GM12878 (cell line): ENCODE measurements at regions not wholly inside any gene's neighbourhood (a gene's known extent, or its start where the extent isn't known, plus 50 kb on each side); places are given as distances from the start of the nearest gene placed in this dataset.
A peak's percentile ranks its signal among the peaks of the same experiment; 100 is the strongest.

Experiments
- CBFB ChIP-seq: IDR thresholded peaks from 2 replicates; pipeline ENCODE4 v1.6.1; 2016; ENCODE audit warnings: antibody characterized with exemption, low read depth
- EED ChIP-seq: sonication (generic); IDR thresholded peaks from 2 replicates; pipeline ENCODE4 v1.6.1; 2016; ENCODE audit warnings: antibody characterized with exemption, low read depth
- IKZF2 ChIP-seq, 2 experiments: fragments of 450-650 bp; IDR thresholded peaks; 2 replicates each; pipeline ENCODE4 v1.6.1; 2017; ENCODE audit warnings: mild to moderate bottlenecking in 2 of 2, moderate library complexity in 2 of 2
- JUND ChIP-seq: IDR thresholded peaks from 2 replicates; pipeline ENCODE4 v1.6.1; 2012; ENCODE audit warnings: low read depth, mild to moderate bottlenecking, low read length, improper control_type of control experiment, moderate library complexity
- NFIC ChIP-seq: IDR thresholded peaks from 2 replicates; pipeline ENCODE4 v1.6.1; 2012; ENCODE audit warnings: low read depth, mild to moderate bottlenecking, inconsistent platforms, low read length, moderate library complexity
- RAD21 ChIP-seq: IDR thresholded peaks from 2 replicates; pipeline ENCODE4 v1.6.1; 2011; ENCODE audit warnings: mild to moderate bottlenecking, low read depth, low read length, moderate library complexity; ENCODE audit not compliant: insufficient read depth
- RB1 ChIP-seq: fragments of 450-650 bp; formaldehyde crosslinking; IDR thresholded peaks from 2 replicates; pipeline ENCODE4 v1.6.1; 2017; ENCODE audit warnings: mild to moderate bottlenecking, borderline replicate concordance
- RFX5 ChIP-seq: IDR thresholded peaks from 2 replicates; pipeline ENCODE4 v1.6.1; 2011; ENCODE audit warnings: low read depth, low read length, improper control_type of control experiment
- STAT1 ChIP-seq: fragments of 450-650 bp; conservative IDR thresholded peaks from 2 replicates; pipeline ENCODE4 v1.6.1; 2014; ENCODE audit warnings: antibody characterized with exemption, mild to moderate bottlenecking
- TAF1 ChIP-seq: IDR thresholded peaks from 2 replicates; pipeline ENCODE4 v1.6.1; 2011; ENCODE audit warnings: mild to moderate bottlenecking, low read depth, low read length, borderline replicate concordance
- ZNF24 ChIP-seq: fragments of 450-650 bp; IDR thresholded peaks from 2 replicates; pipeline ENCODE4 v1.6.1; 2017; ENCODE audit warnings: antibody characterized with exemption, mild to moderate bottlenecking
- ZZZ3 ChIP-seq: IDR thresholded peaks from 2 replicates; pipeline ENCODE4 v1.6.1; 2011; ENCODE audit warnings: low read depth; ENCODE audit not compliant: control insufficient read depth, insufficient read length
- TF ChIP-seq, protein P1 (sequence below): IDR thresholded peaks from 2 replicates; pipeline ENCODE4 v1.6.1; 2012; ENCODE audit warnings: mild to moderate bottlenecking, low read depth, low read length
- TF ChIP-seq, protein P2 (sequence below): IDR thresholded peaks from 2 replicates; pipeline ENCODE4 v1.6.1; 2012; ENCODE audit warnings: improper control_type of control experiment, low read depth, low read length; ENCODE audit not compliant: insufficient replicate concordance
- TF ChIP-seq, protein P3 (sequence below): IDR thresholded peaks from 2 replicates; pipeline ENCODE4 v1.6.1; 2011; ENCODE audit warnings: mild to moderate bottlenecking, low read depth, low read length, moderate library complexity; ENCODE audit not compliant: insufficient replicate concordance
- TF ChIP-seq, protein P4 (sequence below): fragments of 450-650 bp; IDR thresholded peaks from 2 replicates; pipeline ENCODE4 v1.6.1; 2016; ENCODE audit warnings: mild to moderate bottlenecking, moderate library complexity, borderline replicate concordance

DNA sequence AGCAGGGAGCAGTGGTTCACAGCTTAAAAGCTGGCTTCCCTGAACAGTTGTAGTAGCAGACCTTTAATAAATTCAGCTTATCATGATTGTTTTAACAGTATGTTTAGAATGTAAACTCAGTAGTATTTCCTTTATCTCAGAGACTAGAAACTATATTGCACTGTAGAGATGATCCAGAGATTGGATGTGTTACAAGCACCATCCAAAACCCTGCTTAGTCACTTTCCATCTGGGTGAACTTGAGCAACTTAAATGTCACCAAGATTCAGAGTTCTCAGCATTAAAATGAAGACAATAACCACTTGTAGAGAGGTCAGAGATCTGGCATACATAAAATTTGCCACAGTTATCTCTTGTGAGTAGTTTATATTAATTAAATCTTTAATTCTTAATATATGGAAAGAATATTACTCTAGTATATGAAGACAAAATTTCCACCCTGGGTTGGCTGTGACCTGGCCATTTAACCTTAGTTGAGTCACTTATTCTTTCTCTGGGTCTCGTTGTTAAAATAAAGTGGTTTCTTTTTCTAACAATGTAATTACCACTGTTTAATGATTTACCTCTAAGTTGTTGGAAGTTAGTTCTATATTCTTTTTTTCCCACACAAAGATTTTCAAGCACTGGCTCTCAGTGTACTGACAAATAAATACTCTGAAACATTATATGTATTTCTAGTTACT, 239.2 kb upstream of the FKBP1C start (continued):
- TF ChIP-seq, protein P1, sequence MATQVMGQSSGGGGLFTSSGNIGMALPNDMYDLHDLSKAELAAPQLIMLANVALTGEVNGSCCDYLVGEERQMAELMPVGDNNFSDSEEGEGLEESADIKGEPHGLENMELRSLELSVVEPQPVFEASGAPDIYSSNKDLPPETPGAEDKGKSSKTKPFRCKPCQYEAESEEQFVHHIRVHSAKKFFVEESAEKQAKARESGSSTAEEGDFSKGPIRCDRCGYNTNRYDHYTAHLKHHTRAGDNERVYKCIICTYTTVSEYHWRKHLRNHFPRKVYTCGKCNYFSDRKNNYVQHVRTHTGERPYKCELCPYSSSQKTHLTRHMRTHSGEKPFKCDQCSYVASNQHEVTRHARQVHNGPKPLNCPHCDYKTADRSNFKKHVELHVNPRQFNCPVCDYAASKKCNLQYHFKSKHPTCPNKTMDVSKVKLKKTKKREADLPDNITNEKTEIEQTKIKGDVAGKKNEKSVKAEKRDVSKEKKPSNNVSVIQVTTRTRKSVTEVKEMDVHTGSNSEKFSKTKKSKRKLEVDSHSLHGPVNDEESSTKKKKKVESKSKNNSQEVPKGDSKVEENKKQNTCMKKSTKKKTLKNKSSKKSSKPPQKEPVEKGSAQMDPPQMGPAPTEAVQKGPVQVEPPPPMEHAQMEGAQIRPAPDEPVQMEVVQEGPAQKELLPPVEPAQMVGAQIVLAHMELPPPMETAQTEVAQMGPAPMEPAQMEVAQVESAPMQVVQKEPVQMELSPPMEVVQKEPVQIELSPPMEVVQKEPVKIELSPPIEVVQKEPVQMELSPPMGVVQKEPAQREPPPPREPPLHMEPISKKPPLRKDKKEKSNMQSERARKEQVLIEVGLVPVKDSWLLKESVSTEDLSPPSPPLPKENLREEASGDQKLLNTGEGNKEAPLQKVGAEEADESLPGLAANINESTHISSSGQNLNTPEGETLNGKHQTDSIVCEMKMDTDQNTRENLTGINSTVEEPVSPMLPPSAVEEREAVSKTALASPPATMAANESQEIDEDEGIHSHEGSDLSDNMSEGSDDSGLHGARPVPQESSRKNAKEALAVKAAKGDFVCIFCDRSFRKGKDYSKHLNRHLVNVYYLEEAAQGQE = no peak
- TF ChIP-seq, protein P2, sequence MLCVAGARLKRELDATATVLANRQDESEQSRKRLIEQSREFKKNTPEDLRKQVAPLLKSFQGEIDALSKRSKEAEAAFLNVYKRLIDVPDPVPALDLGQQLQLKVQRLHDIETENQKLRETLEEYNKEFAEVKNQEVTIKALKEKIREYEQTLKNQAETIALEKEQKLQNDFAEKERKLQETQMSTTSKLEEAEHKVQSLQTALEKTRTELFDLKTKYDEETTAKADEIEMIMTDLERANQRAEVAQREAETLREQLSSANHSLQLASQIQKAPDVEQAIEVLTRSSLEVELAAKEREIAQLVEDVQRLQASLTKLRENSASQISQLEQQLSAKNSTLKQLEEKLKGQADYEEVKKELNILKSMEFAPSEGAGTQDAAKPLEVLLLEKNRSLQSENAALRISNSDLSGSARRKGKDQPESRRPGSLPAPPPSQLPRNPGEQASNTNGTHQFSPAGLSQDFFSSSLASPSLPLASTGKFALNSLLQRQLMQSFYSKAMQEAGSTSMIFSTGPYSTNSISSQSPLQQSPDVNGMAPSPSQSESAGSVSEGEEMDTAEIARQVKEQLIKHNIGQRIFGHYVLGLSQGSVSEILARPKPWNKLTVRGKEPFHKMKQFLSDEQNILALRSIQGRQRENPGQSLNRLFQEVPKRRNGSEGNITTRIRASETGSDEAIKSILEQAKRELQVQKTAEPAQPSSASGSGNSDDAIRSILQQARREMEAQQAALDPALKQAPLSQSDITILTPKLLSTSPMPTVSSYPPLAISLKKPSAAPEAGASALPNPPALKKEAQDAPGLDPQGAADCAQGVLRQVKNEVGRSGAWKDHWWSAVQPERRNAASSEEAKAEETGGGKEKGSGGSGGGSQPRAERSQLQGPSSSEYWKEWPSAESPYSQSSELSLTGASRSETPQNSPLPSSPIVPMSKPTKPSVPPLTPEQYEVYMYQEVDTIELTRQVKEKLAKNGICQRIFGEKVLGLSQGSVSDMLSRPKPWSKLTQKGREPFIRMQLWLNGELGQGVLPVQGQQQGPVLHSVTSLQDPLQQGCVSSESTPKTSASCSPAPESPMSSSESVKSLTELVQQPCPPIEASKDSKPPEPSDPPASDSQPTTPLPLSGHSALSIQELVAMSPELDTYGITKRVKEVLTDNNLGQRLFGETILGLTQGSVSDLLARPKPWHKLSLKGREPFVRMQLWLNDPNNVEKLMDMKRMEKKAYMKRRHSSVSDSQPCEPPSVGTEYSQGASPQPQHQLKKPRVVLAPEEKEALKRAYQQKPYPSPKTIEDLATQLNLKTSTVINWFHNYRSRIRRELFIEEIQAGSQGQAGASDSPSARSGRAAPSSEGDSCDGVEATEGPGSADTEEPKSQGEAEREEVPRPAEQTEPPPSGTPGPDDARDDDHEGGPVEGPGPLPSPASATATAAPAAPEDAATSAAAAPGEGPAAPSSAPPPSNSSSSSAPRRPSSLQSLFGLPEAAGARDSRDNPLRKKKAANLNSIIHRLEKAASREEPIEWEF = no peak
- TF ChIP-seq ZZZ3 = no peak
- no peak for TF ChIP-seq RFX5
- no peak for TF ChIP-seq IKZF2 (IDR thresholded peaks at IDR 0.05)
- TF ChIP-seq STAT1 = no peak
- no peak for TF ChIP-seq NFIC
- no peak for TF ChIP-seq TAF1
- TF ChIP-seq ZNF24 = 0 out of 2 replicates have a peak, but pooled peaks have one; percentile 40
- no peak for TF ChIP-seq CBFB
- TF ChIP-seq RAD21 = no peak
- TF ChIP-seq, protein P3, sequence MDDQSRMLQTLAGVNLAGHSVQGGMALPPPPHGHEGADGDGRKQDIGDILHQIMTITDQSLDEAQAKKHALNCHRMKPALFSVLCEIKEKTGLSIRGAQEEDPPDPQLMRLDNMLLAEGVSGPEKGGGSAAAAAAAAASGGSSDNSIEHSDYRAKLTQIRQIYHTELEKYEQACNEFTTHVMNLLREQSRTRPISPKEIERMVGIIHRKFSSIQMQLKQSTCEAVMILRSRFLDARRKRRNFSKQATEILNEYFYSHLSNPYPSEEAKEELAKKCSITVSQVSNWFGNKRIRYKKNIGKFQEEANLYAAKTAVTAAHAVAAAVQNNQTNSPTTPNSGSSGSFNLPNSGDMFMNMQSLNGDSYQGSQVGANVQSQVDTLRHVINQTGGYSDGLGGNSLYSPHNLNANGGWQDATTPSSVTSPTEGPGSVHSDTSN = no peak
- TF ChIP-seq EED = no peak
- TF ChIP-seq, protein P4, sequence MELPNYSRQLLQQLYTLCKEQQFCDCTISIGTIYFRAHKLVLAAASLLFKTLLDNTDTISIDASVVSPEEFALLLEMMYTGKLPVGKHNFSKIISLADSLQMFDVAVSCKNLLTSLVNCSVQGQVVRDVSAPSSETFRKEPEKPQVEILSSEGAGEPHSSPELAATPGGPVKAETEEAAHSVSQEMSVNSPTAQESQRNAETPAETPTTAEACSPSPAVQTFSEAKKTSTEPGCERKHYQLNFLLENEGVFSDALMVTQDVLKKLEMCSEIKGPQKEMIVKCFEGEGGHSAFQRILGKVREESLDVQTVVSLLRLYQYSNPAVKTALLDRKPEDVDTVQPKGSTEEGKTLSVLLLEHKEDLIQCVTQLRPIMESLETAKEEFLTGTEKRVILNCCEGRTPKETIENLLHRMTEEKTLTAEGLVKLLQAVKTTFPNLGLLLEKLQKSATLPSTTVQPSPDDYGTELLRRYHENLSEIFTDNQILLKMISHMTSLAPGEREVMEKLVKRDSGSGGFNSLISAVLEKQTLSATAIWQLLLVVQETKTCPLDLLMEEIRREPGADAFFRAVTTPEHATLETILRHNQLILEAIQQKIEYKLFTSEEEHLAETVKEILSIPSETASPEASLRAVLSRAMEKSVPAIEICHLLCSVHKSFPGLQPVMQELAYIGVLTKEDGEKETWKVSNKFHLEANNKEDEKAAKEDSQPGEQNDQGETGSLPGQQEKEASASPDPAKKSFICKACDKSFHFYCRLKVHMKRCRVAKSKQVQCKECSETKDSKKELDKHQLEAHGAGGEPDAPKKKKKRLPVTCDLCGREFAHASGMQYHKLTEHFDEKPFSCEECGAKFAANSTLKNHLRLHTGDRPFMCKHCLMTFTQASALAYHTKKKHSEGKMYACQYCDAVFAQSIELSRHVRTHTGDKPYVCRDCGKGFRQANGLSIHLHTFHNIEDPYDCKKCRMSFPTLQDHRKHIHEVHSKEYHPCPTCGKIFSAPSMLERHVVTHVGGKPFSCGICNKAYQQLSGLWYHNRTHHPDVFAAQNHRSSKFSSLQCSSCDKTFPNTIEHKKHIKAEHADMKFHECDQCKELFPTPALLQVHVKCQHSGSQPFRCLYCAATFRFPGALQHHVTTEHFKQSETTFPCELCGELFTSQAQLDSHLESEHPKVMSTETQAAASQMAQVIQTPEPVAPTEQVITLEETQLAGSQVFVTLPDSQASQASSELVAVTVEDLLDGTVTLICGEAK = no peak
- TF ChIP-seq RB1 = no peak
- TF ChIP-seq JUND = no peak
